Spleen (tissue), 7 donors: ENCODE measurements at regions not wholly inside any gene's neighbourhood (a gene's known extent, or its start where the extent isn't known, plus 50 kb on each side); places are given as distances from the start of the nearest gene placed in this dataset.

ENCODE experiments used
- POLR2A ChIP-seq, 3 donors: fragments of 450-650 bp; IDR thresholded peaks; one replicate each; pipeline ENCODE4 v1.5.1; 2017; ENCODE audit warnings: antibody characterized with exemption in 3 of 3, mild to moderate bottlenecking in 1 of 3
- POLR2AphosphoS5 ChIP-seq, 3 donors: sonication (generic); formaldehyde crosslinking; IDR thresholded peaks; one replicate each; pipeline ENCODE4 v1.5.1; 2017; ENCODE audit warnings: antibody characterized with exemption in 3 of 3
- TF ChIP-seq, protein P1 (sequence below), 11 experiments: fragments of 200-600 bp in 7 of 11; fragments of 450-650 bp in 4 of 11; sonication (generic) in 4 of 11; IDR thresholded peaks in 8 of 11; conservative IDR thresholded peaks in 3 of 11; 1 replicate in 7 of 11; 2 replicates in 4 of 11; pipeline versions ENCODE4 v1.4.0 to v1.8.0; 2016 to 2021; ENCODE audit warnings: antibody characterized with exemption in 11 of 11, inconsistent platforms in 4 of 11, mild to moderate bottlenecking in 1 of 11
- donor health status: DM: no; HTN: no; CAD: no; lungs with moderate emphysema.
- donor health status: DM: no; HTN: no; CAD: no.
- donor health status: DM: no; HTN: no; CAD: no.

DNA sequence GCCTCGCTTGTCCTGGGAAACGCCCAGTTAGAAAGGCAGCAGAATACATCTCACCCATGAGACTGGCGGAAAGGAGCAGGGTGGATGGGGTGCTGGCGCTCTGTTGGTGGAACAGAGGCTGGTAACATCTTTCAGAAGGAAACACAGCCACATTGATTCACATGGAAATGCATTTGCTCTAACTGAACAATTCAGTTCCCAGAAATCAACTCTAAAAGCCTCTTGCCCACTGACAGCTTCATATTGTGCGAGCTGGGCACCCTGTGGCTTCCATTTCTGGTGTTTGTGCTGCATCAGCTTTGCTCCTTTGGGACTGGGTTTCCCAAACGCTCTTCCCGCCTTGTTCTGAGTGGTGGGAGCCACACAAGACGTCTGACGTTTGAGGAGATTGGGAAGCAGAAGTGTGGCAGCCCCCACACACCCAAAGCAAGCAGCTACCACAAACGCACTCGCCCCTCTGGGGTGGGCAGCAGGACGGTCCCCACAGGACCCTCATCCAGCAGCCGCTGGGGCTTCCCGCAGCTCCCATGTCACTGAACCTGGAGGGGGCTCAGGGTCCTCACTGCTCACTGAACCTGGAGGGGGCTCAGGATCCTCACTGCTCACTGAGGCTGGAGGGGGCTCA, 229.5 kb downstream of the ERMARD start:
- TF ChIP-seq, protein P1, sequence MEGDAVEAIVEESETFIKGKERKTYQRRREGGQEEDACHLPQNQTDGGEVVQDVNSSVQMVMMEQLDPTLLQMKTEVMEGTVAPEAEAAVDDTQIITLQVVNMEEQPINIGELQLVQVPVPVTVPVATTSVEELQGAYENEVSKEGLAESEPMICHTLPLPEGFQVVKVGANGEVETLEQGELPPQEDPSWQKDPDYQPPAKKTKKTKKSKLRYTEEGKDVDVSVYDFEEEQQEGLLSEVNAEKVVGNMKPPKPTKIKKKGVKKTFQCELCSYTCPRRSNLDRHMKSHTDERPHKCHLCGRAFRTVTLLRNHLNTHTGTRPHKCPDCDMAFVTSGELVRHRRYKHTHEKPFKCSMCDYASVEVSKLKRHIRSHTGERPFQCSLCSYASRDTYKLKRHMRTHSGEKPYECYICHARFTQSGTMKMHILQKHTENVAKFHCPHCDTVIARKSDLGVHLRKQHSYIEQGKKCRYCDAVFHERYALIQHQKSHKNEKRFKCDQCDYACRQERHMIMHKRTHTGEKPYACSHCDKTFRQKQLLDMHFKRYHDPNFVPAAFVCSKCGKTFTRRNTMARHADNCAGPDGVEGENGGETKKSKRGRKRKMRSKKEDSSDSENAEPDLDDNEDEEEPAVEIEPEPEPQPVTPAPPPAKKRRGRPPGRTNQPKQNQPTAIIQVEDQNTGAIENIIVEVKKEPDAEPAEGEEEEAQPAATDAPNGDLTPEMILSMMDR (IDR thresholded peaks at IDR 0.05 in 8 of 11, conservative IDR thresholded peaks at IDR 0.05 in 3 of 11): no peak
- TF ChIP-seq POLR2A (IDR thresholded peaks at IDR 0.05) (no peak), POLR2AphosphoS5 (IDR thresholded peaks at IDR 0.05) (no peak)
